HepG2 (cell line): ENCODE measurements at regions not wholly inside any gene's neighbourhood (a gene's known extent, or its start where the extent isn't known, plus 50 kb on each side); places are given as distances from the start of the nearest gene placed in this dataset.

ENCODE experiments used
- ATAC-seq: fragments of 200-7000 bp; cut with Tn5 transposase; 3 replicates; pipeline ENCODE4 v1.9.1; 2020; ENCODE audit warnings: mild to moderate bottlenecking, moderate library complexity
- BruUV-seq: library from RNA; stranded (reverse); fragments of 400-500 nt; replicated peaks from 2 replicates; lab custom pipeline; 2021; lab: Mats Ljungman, UMichigan
- CTCF ChIA-PET: fragments of 300-600 bp; formaldehyde crosslinking; extraction: SDS; loops from one replicate; lab custom pipeline; 2021; ENCODE audit warnings: low total read pairs, inconsistent platforms, low intra/inter-chr PET ratio; lab: Yijun Ruan, JAX
- POLR2A ChIA-PET: fragments of 350-600 bp; sonication (Branson Sonifier 250); formaldehyde crosslinking; loops from one replicate; lab custom pipeline; 2020; ENCODE audit warnings: antibody characterized with exemption, inconsistent platforms; lab: Yijun Ruan, JAX
- DNase-seq: peaks from one replicate; pipeline ENCODE4 v3.0.0-alpha.2; 2015; ENCODE audit warnings: low spot score
- FAIRE-seq: peaks from 3 replicates; lab custom pipeline; 2011; peaks lifted over from hg19 to GRCh38; lab: Jason Lieb, UNC
- H2AFZ ChIP-seq: one replicate; pipeline ENCODE4 v1.6.1; 2011; ENCODE audit warnings: low read length, inconsistent platforms
- H3K27ac ChIP-seq: fragments of 300-600 bp; 3 replicates; pipeline ENCODE4 v1.8.0; 2011; ENCODE audit warnings: mixed run types, mild to moderate bottlenecking, mixed read lengths, low read length, inconsistent platforms; ENCODE audit not compliant: insufficient read depth; ENCODE audit errors: extremely low read length
- H3K27me3 ChIP-seq, 2 experiments: fragments of 200-600 bp in 1 of 2; 2 replicates in 1 of 2; 3 replicates in 1 of 2; pipeline versions ENCODE4 v1.6.0 to v1.8.0; 2011; ENCODE audit warnings: low read length in 2 of 2, mild to moderate bottlenecking in 2 of 2, moderate library complexity in 2 of 2, inconsistent platforms in 1 of 2; ENCODE audit not compliant: insufficient read depth in 2 of 2, control insufficient read depth in 1 of 2
- H3K36me3 ChIP-seq, 2 experiments: fragments of 200-600 bp in 1 of 2; replicated peaks in 1 of 2; 2 replicates in 1 of 2; 3 replicates in 1 of 2; pipeline versions ENCODE4 v1.5.1 to v1.8.0; 2011; ENCODE audit warnings: low read length in 2 of 2, inconsistent platforms in 1 of 2; ENCODE audit not compliant: insufficient read depth in 2 of 2, control insufficient read depth in 1 of 2
- H3K4me1 ChIP-seq: 2 replicates; pipeline ENCODE4 v1.5.1; 2012; ENCODE audit warnings: low read length, inconsistent platforms; ENCODE audit not compliant: insufficient read depth
- H3K4me2 ChIP-seq: 2 replicates; pipeline ENCODE4 v1.6.0; 2011; ENCODE audit warnings: low read depth, low read length, inconsistent platforms
- H3K4me3 ChIP-seq, 3 experiments: fragments of 200-600 bp in 1 of 3; sonication (generic), shearing (Covaris generic) in 1 of 3; replicated peaks in 1 of 3; 2 replicates each; pipeline ENCODE4 v1.5.1; 2011 to 2016; ENCODE audit warnings: low read length in 3 of 3, inconsistent platforms in 2 of 3, low read depth in 2 of 3, mild to moderate bottlenecking in 2 of 3, control low read depth in 1 of 3, mixed read lengths in 1 of 3; ENCODE audit not compliant: insufficient read depth in 1 of 3
- H3K79me2 ChIP-seq: one replicate; pipeline ENCODE4 v1.6.1; 2011; ENCODE audit warnings: low read length, inconsistent platforms; ENCODE audit not compliant: insufficient read depth
- H3K9ac ChIP-seq: 2 replicates; pipeline ENCODE4 v1.6.0; 2011; ENCODE audit warnings: mild to moderate bottlenecking, low read depth, low read length, inconsistent platforms; ENCODE audit not compliant: insufficient read depth
- H3K9me3 ChIP-seq: 2 replicates; pipeline ENCODE4 v1.5.1; 2012; ENCODE audit warnings: mild to moderate bottlenecking, low read length
- H4K20me1 ChIP-seq: 2 replicates; pipeline ENCODE4 v1.6.0; 2011; ENCODE audit warnings: inconsistent platforms, mild to moderate bottlenecking, low read length, moderate library complexity; ENCODE audit not compliant: insufficient read depth
- BORCS8-MEF2B ChIP-seq: sonication (generic); formaldehyde crosslinking; IDR thresholded peaks from 2 replicates; pipeline ENCODE4 v1.8.0; 2022; ENCODE audit warnings: mild to moderate bottlenecking, missing genetic modification reagents
- GABPA ChIP-seq, 2 experiments: IDR thresholded peaks; 2 replicates each; pipeline ENCODE4 v1.6.1; 2011 to 2016; ENCODE audit warnings: low read depth in 2 of 2, low read length in 1 of 2, missing biosample characterization in 1 of 2, missing genetic modification characterization in 1 of 2
- NPAS2 ChIP-seq: sonication (generic); formaldehyde crosslinking; IDR thresholded peaks from 2 replicates; pipeline ENCODE4 v1.8.0; 2022; ENCODE audit warnings: mild to moderate bottlenecking, missing genetic modification reagents, borderline replicate concordance
- PHF5A ChIP-seq: IDR thresholded peaks from one replicate; pipeline ENCODE4 v1.6.1; 2018; ENCODE audit warnings: low read depth, missing genetic modification reagents; ENCODE audit not compliant: unreplicated experiment
- SP140L ChIP-seq: sonication (generic); formaldehyde crosslinking; IDR thresholded peaks from 2 replicates; pipeline ENCODE4 v1.4.0; 2020; ENCODE audit warnings: missing genetic modification reagents, borderline replicate concordance
- SP2 ChIP-seq: sonication (generic); formaldehyde crosslinking; IDR thresholded peaks from 2 replicates; pipeline ENCODE4 v1.5.1; 2020; ENCODE audit warnings: mild to moderate bottlenecking, missing genetic modification reagents
- TRIM24 ChIP-seq: sonication (generic); formaldehyde crosslinking; IDR thresholded peaks from 2 replicates; pipeline ENCODE4 v1.8.0; 2022; ENCODE audit warnings: mild to moderate bottlenecking, missing genetic modification reagents
- ZNF33B ChIP-seq: sonication (generic); formaldehyde crosslinking; IDR thresholded peaks from 2 replicates; pipeline ENCODE4 v1.5.1; 2020; ENCODE audit warnings: mild to moderate bottlenecking, missing genetic modification reagents
- in situ Hi-C: cut with HindIII; loops from 2 replicates; pipeline ENCODE4 v1.10.0; 2017; ENCODE audit warnings: low pct_unique_long_range_greater_than_20kb; ENCODE audit not compliant: extremely low pct_ligation_motif_present
- intact Hi-C: fragments of 100-400 bp; cut with micrococcal nuclease; formaldehyde crosslinking; loops from one replicate; pipeline ENCODE4 v1.10.0; 2022; ENCODE audit not compliant: unreplicated experiment
- TF ChIP-seq, protein P1 (sequence below): sonication (generic); formaldehyde crosslinking; IDR thresholded peaks from 2 replicates; pipeline ENCODE4 v1.4.0; 2020; ENCODE audit warnings: missing genetic modification reagents, mild to moderate bottlenecking, borderline replicate concordance
- TF ChIP-seq, protein P2 (sequence below): sonication (generic); formaldehyde crosslinking; IDR thresholded peaks from 2 replicates; pipeline ENCODE4 v1.4.0; 2020; ENCODE audit warnings: missing genetic modification reagents, borderline replicate concordance
- TF ChIP-seq, protein P3 (sequence below): sonication (generic); formaldehyde crosslinking; IDR thresholded peaks from 2 replicates; pipeline ENCODE4 v1.5.0; 2020; ENCODE audit warnings: mild to moderate bottlenecking, missing genetic modification reagents
- TF ChIP-seq, protein P4 (sequence below): sonication (generic); formaldehyde crosslinking; IDR thresholded peaks from 2 replicates; pipeline ENCODE4 v1.5.1; 2020; ENCODE audit warnings: mild to moderate bottlenecking, missing genetic modification reagents, moderate library complexity

DNA sequence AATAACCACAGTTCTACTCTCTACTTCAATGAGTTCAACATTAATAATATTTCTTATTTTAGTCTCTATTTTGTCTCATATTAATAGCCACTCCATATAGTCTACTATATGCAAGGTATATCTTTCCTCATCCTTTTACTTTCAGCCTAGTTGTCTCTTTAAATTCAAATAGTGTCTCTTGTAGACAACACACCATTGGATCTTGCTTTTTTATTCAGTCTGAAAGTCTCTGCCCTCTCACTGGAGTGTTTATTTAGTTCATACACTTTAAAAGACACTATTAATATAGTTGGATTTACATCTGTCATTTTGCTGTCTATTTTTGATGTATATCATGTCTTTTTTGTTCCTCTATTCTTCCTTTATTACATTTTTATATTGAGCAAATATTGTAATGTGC is 103.5 kb downstream of the RFPL4B start:
- Histone ChIP-seq H3K27me3 (no peaks in the 10 kb centered on the region), H3K4me3 (no peak overlapping the region), H3K79me2 (no peaks in the 10 kb centered on the region), H2AFZ (no peak overlapping the region), H3K4me2 (no peak overlapping the region), H4K20me1 (no peaks in the 10 kb centered on the region), H3K4me1 (no peaks in the 10 kb centered on the region), H3K9me3 (no peaks in the 10 kb centered on the region), H3K36me3 (no peaks in the 10 kb centered on the region), H3K9ac (no peak overlapping the region), H3K27ac (no peak overlapping the region)
- intact Hi-C loops (no loop called here), in situ Hi-C loops (no loop called here)
- POLR2A ChIA-PET = no interaction called here
- CTCF ChIA-PET = no interaction called here
- ATAC-seq (no peak), DNase-seq (no peak), FAIRE-seq (no peak)
- BruUV-seq = no TSS peak
- TF ChIP-seq NPAS2 (CRISPR knock-in tag) (no peak), PHF5A (CRISPR knock-in tag) (no peak), TRIM24 (no peak), SP140L (CRISPR knock-in tag) (no peak), BORCS8-MEF2B (CRISPR knock-in tag) (no peak), ZNF33B (CRISPR knock-in tag) (no peak), GABPA (IDR thresholded peaks at IDR 0.05; ENCODE audit: low read depth, low read length) (no peak), GABPA (CRISPR knock-in tag; IDR thresholded peaks at IDR 0.05; ENCODE audit: low read depth) (no peak), SP2 (CRISPR knock-in tag) (no peak)
- TF ChIP-seq, protein P1, sequence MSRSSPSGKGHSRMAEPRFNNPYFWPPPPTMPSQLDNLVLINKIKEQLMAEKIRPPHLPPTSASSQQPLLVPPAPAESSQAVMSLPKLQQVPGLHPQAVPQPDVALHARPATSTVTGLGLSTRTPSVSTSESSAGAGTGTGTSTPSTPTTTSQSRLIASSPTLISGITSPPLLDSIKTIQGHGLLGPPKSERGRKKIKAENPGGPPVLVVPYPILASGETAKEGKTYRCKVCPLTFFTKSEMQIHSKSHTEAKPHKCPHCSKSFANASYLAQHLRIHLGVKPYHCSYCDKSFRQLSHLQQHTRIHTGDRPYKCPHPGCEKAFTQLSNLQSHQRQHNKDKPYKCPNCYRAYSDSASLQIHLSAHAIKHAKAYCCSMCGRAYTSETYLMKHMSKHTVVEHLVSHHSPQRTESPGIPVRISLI (CRISPR knock-in tag) = no peak
- TF ChIP-seq, protein P2, sequence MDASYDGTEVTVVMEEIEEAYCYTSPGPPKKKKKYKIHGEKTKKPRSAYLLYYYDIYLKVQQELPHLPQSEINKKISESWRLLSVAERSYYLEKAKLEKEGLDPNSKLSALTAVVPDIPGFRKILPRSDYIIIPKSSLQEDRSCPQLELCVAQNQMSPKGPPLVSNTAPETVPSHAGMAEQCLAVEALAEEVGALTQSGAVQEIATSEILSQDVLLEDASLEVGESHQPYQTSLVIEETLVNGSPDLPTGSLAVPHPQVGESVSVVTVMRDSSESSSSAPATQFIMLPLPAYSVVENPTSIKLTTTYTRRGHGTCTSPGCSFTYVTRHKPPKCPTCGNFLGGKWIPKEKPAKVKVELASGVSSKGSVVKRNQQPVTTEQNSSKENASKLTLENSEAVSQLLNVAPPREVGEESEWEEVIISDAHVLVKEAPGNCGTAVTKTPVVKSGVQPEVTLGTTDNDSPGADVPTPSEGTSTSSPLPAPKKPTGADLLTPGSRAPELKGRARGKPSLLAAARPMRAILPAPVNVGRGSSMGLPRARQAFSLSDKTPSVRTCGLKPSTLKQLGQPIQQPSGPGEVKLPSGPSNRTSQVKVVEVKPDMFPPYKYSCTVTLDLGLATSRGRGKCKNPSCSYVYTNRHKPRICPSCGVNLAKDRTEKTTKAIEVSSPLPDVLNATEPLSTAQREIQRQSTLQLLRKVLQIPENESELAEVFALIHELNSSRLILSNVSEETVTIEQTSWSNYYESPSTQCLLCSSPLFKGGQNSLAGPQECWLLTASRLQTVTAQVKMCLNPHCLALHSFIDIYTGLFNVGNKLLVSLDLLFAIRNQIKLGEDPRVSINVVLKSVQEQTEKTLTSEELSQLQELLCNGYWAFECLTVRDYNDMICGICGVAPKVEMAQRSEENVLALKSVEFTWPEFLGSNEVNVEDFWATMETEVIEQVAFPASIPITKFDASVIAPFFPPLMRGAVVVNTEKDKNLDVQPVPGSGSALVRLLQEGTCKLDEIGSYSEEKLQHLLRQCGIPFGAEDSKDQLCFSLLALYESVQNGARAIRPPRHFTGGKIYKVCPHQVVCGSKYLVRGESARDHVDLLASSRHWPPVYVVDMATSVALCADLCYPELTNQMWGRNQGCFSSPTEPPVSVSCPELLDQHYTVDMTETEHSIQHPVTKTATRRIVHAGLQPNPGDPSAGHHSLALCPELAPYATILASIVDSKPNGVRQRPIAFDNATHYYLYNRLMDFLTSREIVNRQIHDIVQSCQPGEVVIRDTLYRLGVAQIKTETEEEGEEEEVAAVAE (CRISPR knock-in tag) = no peak
- TF ChIP-seq, protein P3, sequence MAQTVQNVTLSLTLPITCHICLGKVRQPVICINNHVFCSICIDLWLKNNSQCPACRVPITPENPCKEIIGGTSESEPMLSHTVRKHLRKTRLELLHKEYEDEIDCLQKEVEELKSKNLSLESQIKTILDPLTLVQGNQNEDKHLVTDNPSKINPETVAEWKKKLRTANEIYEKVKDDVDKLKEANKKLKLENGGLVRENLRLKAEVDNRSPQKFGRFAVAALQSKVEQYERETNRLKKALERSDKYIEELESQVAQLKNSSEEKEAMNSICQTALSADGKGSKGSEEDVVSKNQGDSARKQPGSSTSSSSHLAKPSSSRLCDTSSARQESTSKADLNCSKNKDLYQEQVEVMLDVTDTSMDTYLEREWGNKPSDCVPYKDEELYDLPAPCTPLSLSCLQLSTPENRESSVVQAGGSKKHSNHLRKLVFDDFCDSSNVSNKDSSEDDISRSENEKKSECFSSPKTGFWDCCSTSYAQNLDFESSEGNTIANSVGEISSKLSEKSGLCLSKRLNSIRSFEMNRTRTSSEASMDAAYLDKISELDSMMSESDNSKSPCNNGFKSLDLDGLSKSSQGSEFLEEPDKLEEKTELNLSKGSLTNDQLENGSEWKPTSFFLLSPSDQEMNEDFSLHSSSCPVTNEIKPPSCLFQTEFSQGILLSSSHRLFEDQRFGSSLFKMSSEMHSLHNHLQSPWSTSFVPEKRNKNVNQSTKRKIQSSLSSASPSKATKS (CRISPR knock-in tag) = no peak
- TF ChIP-seq, protein P4, sequence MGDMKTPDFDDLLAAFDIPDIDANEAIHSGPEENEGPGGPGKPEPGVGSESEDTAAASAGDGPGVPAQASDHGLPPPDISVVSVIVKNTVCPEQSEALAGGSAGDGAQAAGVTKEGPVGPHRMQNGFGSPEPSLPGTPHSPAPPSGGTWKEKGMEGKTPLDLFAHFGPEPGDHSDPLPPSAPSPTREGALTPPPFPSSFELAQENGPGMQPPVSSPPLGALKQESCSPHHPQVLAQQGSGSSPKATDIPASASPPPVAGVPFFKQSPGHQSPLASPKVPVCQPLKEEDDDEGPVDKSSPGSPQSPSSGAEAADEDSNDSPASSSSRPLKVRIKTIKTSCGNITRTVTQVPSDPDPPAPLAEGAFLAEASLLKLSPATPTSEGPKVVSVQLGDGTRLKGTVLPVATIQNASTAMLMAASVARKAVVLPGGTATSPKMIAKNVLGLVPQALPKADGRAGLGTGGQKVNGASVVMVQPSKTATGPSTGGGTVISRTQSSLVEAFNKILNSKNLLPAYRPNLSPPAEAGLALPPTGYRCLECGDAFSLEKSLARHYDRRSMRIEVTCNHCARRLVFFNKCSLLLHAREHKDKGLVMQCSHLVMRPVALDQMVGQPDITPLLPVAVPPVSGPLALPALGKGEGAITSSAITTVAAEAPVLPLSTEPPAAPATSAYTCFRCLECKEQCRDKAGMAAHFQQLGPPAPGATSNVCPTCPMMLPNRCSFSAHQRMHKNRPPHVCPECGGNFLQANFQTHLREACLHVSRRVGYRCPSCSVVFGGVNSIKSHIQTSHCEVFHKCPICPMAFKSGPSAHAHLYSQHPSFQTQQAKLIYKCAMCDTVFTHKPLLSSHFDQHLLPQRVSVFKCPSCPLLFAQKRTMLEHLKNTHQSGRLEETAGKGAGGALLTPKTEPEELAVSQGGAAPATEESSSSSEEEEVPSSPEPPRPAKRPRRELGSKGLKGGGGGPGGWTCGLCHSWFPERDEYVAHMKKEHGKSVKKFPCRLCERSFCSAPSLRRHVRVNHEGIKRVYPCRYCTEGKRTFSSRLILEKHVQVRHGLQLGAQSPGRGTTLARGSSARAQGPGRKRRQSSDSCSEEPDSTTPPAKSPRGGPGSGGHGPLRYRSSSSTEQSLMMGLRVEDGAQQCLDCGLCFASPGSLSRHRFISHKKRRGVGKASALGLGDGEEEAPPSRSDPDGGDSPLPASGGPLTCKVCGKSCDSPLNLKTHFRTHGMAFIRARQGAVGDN (CRISPR knock-in tag) = no peak
